Gastroesophageal sphincter (tissue), 3 donors: ENCODE measurements at regions not wholly inside any gene's neighbourhood (a gene's known extent, or its start where the extent isn't known, plus 50 kb on each side); places are given as distances from the start of the nearest gene placed in this dataset.

Experiments
- CTCF ChIP-seq, 4 experiments: fragments of 200-600 bp in 2 of 4; fragments of 450-650 bp in 2 of 4; sonication (generic) in 1 of 4; IDR thresholded peaks; one replicate each; pipeline ENCODE4 v1.5.1; 2017 to 2019; ENCODE audit warnings: antibody characterized with exemption in 4 of 4, mild to moderate bottlenecking in 2 of 4, moderate library complexity in 2 of 4
- POLR2A ChIP-seq, 2 donors: fragments of 450-650 bp; IDR thresholded peaks; one replicate each; pipeline ENCODE4 v1.6.1; 2017; ENCODE audit warnings: antibody characterized with exemption in 2 of 2, mild to moderate bottlenecking in 2 of 2, moderate library complexity in 1 of 2
- POLR2AphosphoS5 ChIP-seq: sonication (generic); formaldehyde crosslinking; IDR thresholded peaks from one replicate; pipeline ENCODE4 v1.6.1; 2017; ENCODE audit warnings: antibody characterized with exemption

GRCh38 chr10:123331438-123331837, 177.2 kb downstream of the BUB3 start:
- TF ChIP-seq CTCF (IDR thresholded peaks at IDR 0.05) (no peak), POLR2AphosphoS5 (no peak), POLR2A (IDR thresholded peaks at IDR 0.05) (no peak)
